GM19395 (cell line): ENCODE measurements at regions not wholly inside any gene's neighbourhood (a gene's known extent, or its start where the extent isn't known, plus 50 kb on each side); places are given as distances from the start of the nearest gene placed in this dataset.

ENCODE experiments used
- ATAC-seq: cut with Tn5 transposase; IDR thresholded peaks from one replicate; pipeline ENCODE4 v1.9.1; 2021; ENCODE audit warnings: mild to moderate bottlenecking, moderate library complexity; ENCODE audit not compliant: unreplicated experiment

- no peak for ATAC-seq
Observed at GRCh38 chr12:96131230-96131788, 62.9 kb upstream of the ELK3 start.

- ATAC-seq: no peak
Observed at GRCh38 chr12:96132819-96133218, 61.4 kb upstream of the ELK3 start.

GRCh38 chr12:96134200-96134599 lies 60.0 kb upstream of the ELK3 start:
- ATAC-seq: no peak

GRCh38 chr12:96136161-96136560 lies 58.0 kb upstream of the ELK3 start:
- ATAC-seq: no peak

- ATAC-seq: no peak
Observed at GRCh38 chr12:96136725-96137378, 57.3 kb upstream of the ELK3 start.

- no peak for ATAC-seq
Observed at GRCh38 chr12:96140174-96140573, 54.0 kb upstream of the ELK3 start.

GRCh38 chr12:96141216-96141912 lies 52.8 kb upstream of the ELK3 start:
- ATAC-seq: no peak

DNA sequence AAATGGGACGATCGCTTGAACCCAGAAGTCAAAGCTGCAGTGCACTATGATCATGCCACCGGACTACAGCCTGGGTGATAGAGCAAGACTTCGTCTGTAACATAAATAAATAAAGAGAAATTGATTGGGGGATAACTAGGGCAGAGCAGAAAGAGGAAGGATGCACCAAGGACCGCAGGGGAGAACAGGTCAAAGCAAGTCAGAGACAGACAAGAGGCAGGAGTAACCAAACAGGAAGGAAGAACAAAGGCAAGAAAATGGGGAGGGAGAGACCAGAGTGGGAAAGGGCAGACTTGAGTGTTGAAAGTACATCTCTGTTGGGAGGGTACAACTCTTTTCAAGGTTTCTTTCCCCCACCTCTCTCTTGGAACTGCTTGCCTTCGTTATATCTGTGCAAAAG lies 50.8 kb upstream of the ELK3 start:
- ATAC-seq: no peak

- no peak for ATAC-seq
Observed at GRCh38 chr12:96143827-96144565, 50.2 kb upstream of the ELK3 start.
